Heart left ventricle (tissue), 13 donors: ENCODE measurements at regions not wholly inside any gene's neighbourhood (a gene's known extent, or its start where the extent isn't known, plus 50 kb on each side); places are given as distances from the start of the nearest gene placed in this dataset.

Experiments used
- POLR2A ChIP-seq, 2 donors: fragments of 450-650 bp; IDR thresholded peaks; one replicate each; pipeline ENCODE4 v1.6.1; 2017; ENCODE audit warnings: antibody characterized with exemption in 2 of 2, mild to moderate bottlenecking in 2 of 2, moderate library complexity in 2 of 2
- TF ChIP-seq, protein P1 (sequence below), 12 donors: fragments of 200-600 bp; sonication (generic) in 4 of 12; IDR thresholded peaks; one replicate each; pipeline versions ENCODE4 v1.5.0 to v1.8.0; 2018 to 2022; ENCODE audit warnings: antibody characterized with exemption in 12 of 12, mild to moderate bottlenecking in 5 of 12
- donor health status: ischemic (EF 13 %, LVEDD 7.1; RV severe dilation, severe dysfunction).
- donor health status: DM: no; HTN: yes; CAD: no.
- donor health status: DM: no; HTN: no; CAD: no.
- donor health status: ischemic (EF 25% LVEDD 6.9; RV normal size, moderate dysfunction).
- donor health status: ischemic (EF 25% LVEDD 5.7; RV mildly dilated, moderate dysfunction).
- donor health status: ischemic (EF 35%, LVEDD 5.7; RV mildly dilated, moderate dysfunction).
- donor health status: nonischemic (EF 11% LVEDD 7.7; RV severe dilation, severe dysfunction).
- donor health status: DM: yes; HTN: yes; CAD: no.
- donor health status: PGD.
- donor health status: ischemic (EF 29% LVEDD 5.4; RV normal size, mild dysfunction).
- donor health status: nonischemic (EF 23%, LVEDD 6.1; RV moderate dilation, normal function).

DNA sequence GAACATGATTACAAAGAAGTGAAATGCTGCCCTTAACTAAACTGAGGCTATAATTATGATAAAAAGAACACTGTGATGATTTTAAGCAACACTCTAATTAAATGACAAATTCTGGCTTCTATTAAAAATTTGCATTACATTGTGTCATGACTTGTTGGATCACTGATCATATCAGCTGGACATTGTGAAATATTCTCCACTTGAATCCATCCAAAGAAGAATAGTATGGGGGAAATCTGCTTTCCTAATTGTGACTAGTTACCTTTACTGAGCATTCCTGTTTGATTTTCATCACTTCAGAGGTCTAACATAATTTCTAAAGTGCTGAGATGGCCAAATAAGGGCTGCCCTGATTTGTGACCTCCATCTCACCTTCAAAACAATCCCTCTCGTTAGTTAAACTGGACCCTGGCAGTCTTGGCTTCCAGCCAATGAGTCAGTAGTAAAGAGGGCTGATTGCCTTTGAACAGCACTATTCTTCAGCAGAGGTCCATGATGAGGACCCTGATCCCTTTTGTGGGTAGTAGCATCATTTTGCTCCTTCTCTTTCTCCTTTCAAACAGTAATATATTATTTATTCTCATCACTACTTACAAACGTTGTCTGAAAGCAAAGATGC, 53.5 kb upstream of the LEKR1 start:
- TF ChIP-seq POLR2A (IDR thresholded peaks at IDR 0.05): no peak
- TF ChIP-seq, protein P1, sequence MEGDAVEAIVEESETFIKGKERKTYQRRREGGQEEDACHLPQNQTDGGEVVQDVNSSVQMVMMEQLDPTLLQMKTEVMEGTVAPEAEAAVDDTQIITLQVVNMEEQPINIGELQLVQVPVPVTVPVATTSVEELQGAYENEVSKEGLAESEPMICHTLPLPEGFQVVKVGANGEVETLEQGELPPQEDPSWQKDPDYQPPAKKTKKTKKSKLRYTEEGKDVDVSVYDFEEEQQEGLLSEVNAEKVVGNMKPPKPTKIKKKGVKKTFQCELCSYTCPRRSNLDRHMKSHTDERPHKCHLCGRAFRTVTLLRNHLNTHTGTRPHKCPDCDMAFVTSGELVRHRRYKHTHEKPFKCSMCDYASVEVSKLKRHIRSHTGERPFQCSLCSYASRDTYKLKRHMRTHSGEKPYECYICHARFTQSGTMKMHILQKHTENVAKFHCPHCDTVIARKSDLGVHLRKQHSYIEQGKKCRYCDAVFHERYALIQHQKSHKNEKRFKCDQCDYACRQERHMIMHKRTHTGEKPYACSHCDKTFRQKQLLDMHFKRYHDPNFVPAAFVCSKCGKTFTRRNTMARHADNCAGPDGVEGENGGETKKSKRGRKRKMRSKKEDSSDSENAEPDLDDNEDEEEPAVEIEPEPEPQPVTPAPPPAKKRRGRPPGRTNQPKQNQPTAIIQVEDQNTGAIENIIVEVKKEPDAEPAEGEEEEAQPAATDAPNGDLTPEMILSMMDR (IDR thresholded peaks at IDR 0.05): no peak
